H1 (cell line): ENCODE measurements at regions not wholly inside any gene's neighbourhood (a gene's known extent, or its start where the extent isn't known, plus 50 kb on each side); places are given as distances from the start of the nearest gene placed in this dataset.

Source experiments
- CREB1 ChIP-seq: IDR thresholded peaks from 2 replicates; pipeline ENCODE4 v1.6.1; 2012; ENCODE audit warnings: inconsistent platforms
- GTF2F1 ChIP-seq: IDR thresholded peaks from 2 replicates; pipeline ENCODE4 v1.6.1; 2012; ENCODE audit warnings: low read depth, low read length, improper control_type of control experiment, borderline replicate concordance
- KDM1A ChIP-seq: fragments of 200-600, 300-600 bp; sonication (generic); IDR thresholded peaks from 2 replicates; pipeline ENCODE4 v1.7.1; 2016; ENCODE audit warnings: mild to moderate bottlenecking, low read length, borderline replicate concordance
- KDM4A ChIP-seq: IDR thresholded peaks from one replicate; pipeline ENCODE4 v1.7.1; 2012; ENCODE audit warnings: low read depth, mild to moderate bottlenecking, moderate library complexity, low read length, inconsistent platforms; ENCODE audit not compliant: severe bottlenecking
- TF ChIP-seq, protein P1 (sequence below): IDR thresholded peaks from 2 replicates; pipeline ENCODE4 v1.6.1; 2012; ENCODE audit warnings: inconsistent platforms

DNA sequence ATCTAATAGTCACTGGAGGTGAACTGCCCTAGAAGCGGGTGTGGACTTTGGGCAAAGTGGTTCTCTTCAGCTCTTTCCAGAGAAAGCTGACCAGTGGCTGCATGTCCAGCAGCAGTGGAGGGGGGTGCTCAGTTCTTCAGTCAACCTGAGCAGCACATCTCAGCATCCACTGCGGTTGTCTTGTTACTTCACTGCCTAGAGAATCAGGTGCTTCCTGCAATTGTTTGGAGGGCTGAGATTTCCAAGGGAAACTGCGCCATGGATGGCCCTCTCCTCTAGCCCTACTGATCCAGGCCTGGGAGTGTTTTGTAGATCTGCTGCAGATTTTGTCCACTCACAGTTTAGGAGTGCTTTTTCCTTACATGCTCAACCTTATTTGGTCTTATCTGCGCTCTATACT, 65.6 kb upstream of the CFAP161 start (continued):
- TF ChIP-seq, protein P1, sequence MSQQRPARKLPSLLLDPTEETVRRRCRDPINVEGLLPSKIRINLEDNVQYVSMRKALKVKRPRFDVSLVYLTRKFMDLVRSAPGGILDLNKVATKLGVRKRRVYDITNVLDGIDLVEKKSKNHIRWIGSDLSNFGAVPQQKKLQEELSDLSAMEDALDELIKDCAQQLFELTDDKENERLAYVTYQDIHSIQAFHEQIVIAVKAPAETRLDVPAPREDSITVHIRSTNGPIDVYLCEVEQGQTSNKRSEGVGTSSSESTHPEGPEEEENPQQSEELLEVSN, result no peak
- TF ChIP-seq KDM4A (no peak), GTF2F1 (no peak), KDM1A (no peak), CREB1 (no peak)
- TF ChIP-seq, all 59 proteins: peak for 0
